ENCODE measurements at regions not wholly inside any gene's neighbourhood (a gene's known extent, or its start where the extent isn't known, plus 50 kb on each side); places are given as distances from the start of the nearest gene placed in this dataset.

GRCh38 chr1:42052072-42052699 is 101.0 kb upstream of the GUCA2B start (continued):
- no peak for TF ChIP-seq PML (IDR thresholded peaks at IDR 0.05; ENCODE audit: low read length)
- TF ChIP-seq LARP7 (IDR thresholded peaks at IDR 0.05), result no peak
- TF ChIP-seq MTA3 (IDR thresholded peaks at IDR 0.05; ENCODE audit: borderline replicate concordance, low read length), result no peak

- Histone ChIP-seq H3K36me3 (ENCODE audit: control insufficient read depth in 2 of 2, insufficient read depth in 2 of 2, low read length in 1 of 2) (no peaks in the 10 kb centered on the region), H3K27ac (ENCODE audit: control insufficient read depth, insufficient read depth) (no peak overlapping the region), H3K4me3 (no peak overlapping the region), H3K79me2 (ENCODE audit: control insufficient read depth, insufficient read depth, low read length) (no peaks in the 10 kb centered on the region), H3K4me1 (ENCODE audit: control insufficient read depth, insufficient read depth, low read length) (no peaks in the 10 kb centered on the region), H2AFZ (ENCODE audit: control insufficient read depth, low read depth, low read length) (no peak overlapping the region), H3K4me2 (ENCODE audit: control insufficient read depth, insufficient read depth) (no peak overlapping the region), H3K9me3 (replicated peaks; ENCODE audit: control insufficient read depth, insufficient read depth, low read length) (no peaks in the 10 kb centered on the region), H4K20me1 (ENCODE audit: control insufficient read depth, insufficient read depth) (no peaks in the 10 kb centered on the region), H3K9ac (ENCODE audit: control insufficient read depth, insufficient read depth, low read length) (no peak overlapping the region), H3K27me3 (replicated peaks in 1 of 2; ENCODE audit: control insufficient read depth in 2 of 2, insufficient read depth in 2 of 2, low read length in 1 of 2) (peaks cover 0 to 1% of the 10 kb centered on the region in 2 experiments; a peak in 2 of 4 replicates)
- WGBS (ENCODE audit: insufficient coverage, insufficient replicate concordance, low lambda C conversion rate, missing lambda C conversion rate), result 0% methylated on average over 1 of the region's 1 CpG
- ChIA-PET CTCF (interaction anchor here (1.1 to 2.0 kb wide), 2 partner anchors 9 to 100 kb away, joined by 3 to 5 read pairs; no protein-coding TSS in a partner anchor), RAD21 (ENCODE audit: unreplicated experiment) (no interaction called here), SMC1A (ENCODE audit: uncharacterized antibody, unreplicated experiment) (interaction anchor here (1.1 to 1.2 kb wide), 2 partner anchors 95 to 155 kb away, joined by 3 read pairs; no protein-coding TSS in a partner anchor), POLR2A (no interaction called here)
- in situ Hi-C loops (cut with MboI), result no loop called here
- intact Hi-C loops (cut with micrococcal nuclease; ENCODE audit: unreplicated experiment), result no loop called here
- no TSS peak for BruUV-seq (replicated peaks)
- FAIRE-seq, result no peak
- DNase-seq (ENCODE audit: low read depth, low spot score), result no peak
- no peak for ATAC-seq
- TF ChIP-seq E4F1 (IDR thresholded peaks at IDR 0.05; ENCODE audit: borderline replicate concordance, partially characterized antibody) (no peak), ZZZ3 (IDR thresholded peaks at IDR 0.05; ENCODE audit: control insufficient read depth, insufficient read length, low read depth) (no peak), WRNIP1 (IDR thresholded peaks at IDR 0.05; ENCODE audit: borderline replicate concordance, low read depth, low read length) (no peak), CUX1 (IDR thresholded peaks at IDR 0.05; ENCODE audit: insufficient replicate concordance, low read depth, low read length) (no peak), MYB (IDR thresholded peaks at IDR 0.05; ENCODE audit: borderline replicate concordance, low read depth, low read length) (no peak), ZBTB33 (IDR thresholded peaks at IDR 0.05) (no peak), CHD4 (IDR thresholded peaks at IDR 0.05) (no peak), NKRF (conservative IDR thresholded peaks at IDR 0.05) (no peak)
Observed at GRCh38 chr1:42047508-42047880, 105.7 kb upstream of the GUCA2B start.

Data from GM12878 (cell line).